ENCODE measurements at regions not wholly inside any gene's neighbourhood (a gene's known extent, or its start where the extent isn't known, plus 50 kb on each side); places are given as distances from the start of the nearest gene placed in this dataset.

DNA sequence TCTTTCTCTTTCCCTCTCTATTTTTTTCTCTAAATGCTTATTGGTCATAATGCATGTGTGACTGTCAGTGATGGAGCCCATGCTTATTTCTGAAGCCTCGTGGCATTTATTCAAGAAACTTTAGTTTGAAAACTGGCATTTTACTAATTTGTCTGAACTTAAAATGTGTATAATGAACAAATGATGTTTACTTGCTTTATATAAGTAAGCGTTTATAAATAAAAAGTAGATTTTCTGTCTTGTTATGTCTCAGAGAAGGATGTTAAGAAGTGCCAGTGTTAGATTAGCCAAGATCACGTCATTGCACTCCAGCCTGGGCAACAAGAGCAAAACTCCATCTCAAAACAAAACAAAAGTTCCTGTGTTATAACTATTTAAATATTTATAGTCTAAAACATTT is 1568.1 kb downstream of the EFNB2 start:
- DNase-seq: no peak
- Mint-ChIP-seq H3K4me1 (ENCODE audit: low read depth) (no peaks in the 10 kb centered on the region; the same call in 1 of the 2 replicates), H3K27ac (no peak overlapping the region), H3K36me3 (ENCODE audit: low read depth) (no peaks in the 10 kb centered on the region), H3K9me3 (peaks cover 11% of the 10 kb centered on the region; the same call in 1 of the 2 replicates), H3K27me3 (ENCODE audit: insufficient read depth) (no peaks in the 10 kb centered on the region; the same call in 1 of the 2 replicates), H3K4me3 (no peak overlapping the region; the same call in 1 of the 2 replicates)
- no peak for TF ChIP-seq CTCF (IDR thresholded peaks at IDR 0.05)

DNA sequence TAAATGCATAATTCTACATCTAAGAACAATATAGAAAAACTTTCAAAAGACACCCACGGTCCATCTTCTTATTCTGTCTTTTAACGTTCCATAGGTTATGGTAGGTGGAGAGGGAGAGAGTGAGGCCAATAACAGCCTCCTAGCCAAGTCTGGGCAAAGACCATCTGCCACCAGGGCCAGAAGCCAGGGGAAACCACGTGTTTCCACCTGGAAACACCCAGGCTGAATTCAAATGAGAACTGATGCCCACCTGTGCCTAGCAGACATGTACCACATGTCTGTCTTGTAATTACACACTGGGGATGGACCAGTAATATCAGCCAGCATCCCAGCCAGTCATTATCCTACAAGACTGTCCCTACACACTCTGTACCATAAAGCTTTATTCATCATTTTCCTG is 1573.1 kb downstream of the EFNB2 start:
- Mint-ChIP-seq H3K27ac (no peak overlapping the region), H3K27me3 (ENCODE audit: insufficient read depth) (peaks cover 2% of the 10 kb centered on the region; the same call in 1 of the 2 replicates), H3K4me3 (no peak overlapping the region), H3K36me3 (ENCODE audit: low read depth) (peaks cover 13% of the 10 kb centered on the region; the same call in 1 of the 2 replicates), H3K4me1 (ENCODE audit: low read depth) (no peaks in the 10 kb centered on the region), H3K9me3 (peaks cover 21% of the 10 kb centered on the region)
- no peak for DNase-seq
- no peak for TF ChIP-seq CTCF (IDR thresholded peaks at IDR 0.05)

- no peak for DNase-seq
- H3K27ac Mint-ChIP-seq: no peak overlapping the region
- H3K27me3 Mint-ChIP-seq (ENCODE audit: insufficient read depth): peaks cover 2% of the 10 kb centered on the region; the same call in 1 of the 2 replicates
- H3K4me3 Mint-ChIP-seq: no peak overlapping the region
- H3K4me1 Mint-ChIP-seq (ENCODE audit: low read depth): no peaks in the 10 kb centered on the region
- H3K36me3 Mint-ChIP-seq (ENCODE audit: low read depth): peaks cover 13% of the 10 kb centered on the region; the same call in 1 of the 2 replicates
- H3K9me3 Mint-ChIP-seq: peaks cover 21% of the 10 kb centered on the region
- no peak for TF ChIP-seq CTCF (IDR thresholded peaks at IDR 0.05)
These were observed 1574.2 kb downstream of the EFNB2 start for GRCh38 chr13:104961246-104961645.

GRCh38 chr13:104954210-104954609 is 1581.3 kb downstream of the EFNB2 start:
- TF ChIP-seq CTCF (IDR thresholded peaks at IDR 0.05): no peak
- Mint-ChIP-seq H3K36me3 (ENCODE audit: low read depth) (no peaks in the 10 kb centered on the region), H3K9me3 (peaks cover 14% of the 10 kb centered on the region; the same call in 1 of the 2 replicates), H3K4me1 (ENCODE audit: low read depth) (peaks cover 42% of the 10 kb centered on the region; the same call in 1 of the 2 replicates), H3K4me3 (peak overlapping the region; percentile 81; the same call in 1 of the 2 replicates), H3K27ac (no peak overlapping the region; the same call in 1 of the 2 replicates), H3K27me3 (ENCODE audit: insufficient read depth) (no peaks in the 10 kb centered on the region)
- DNase-seq: no peak

GRCh38 chr13:104953588-104953987 is 1581.9 kb downstream of the EFNB2 start:
- Mint-ChIP-seq H3K27ac (peak overlapping the region; percentile 65; the same call in 1 of the 2 replicates), H3K36me3 (ENCODE audit: low read depth) (no peaks in the 10 kb centered on the region), H3K9me3 (peaks cover 14% of the 10 kb centered on the region; the same call in 1 of the 2 replicates), H3K4me1 (ENCODE audit: low read depth) (peaks cover 42% of the 10 kb centered on the region; the same call in 1 of the 2 replicates), H3K27me3 (ENCODE audit: insufficient read depth) (no peaks in the 10 kb centered on the region), H3K4me3 (peak overlapping the region; percentile 6; the same call in 1 of the 2 replicates)
- DNase-seq: no peak
- TF ChIP-seq CTCF (IDR thresholded peaks at IDR 0.05): no peak
